Stomach smooth muscle (tissue), 2 donors: ENCODE measurements at regions not wholly inside any gene's neighbourhood (a gene's known extent, or its start where the extent isn't known, plus 50 kb on each side); places are given as distances from the start of the nearest gene placed in this dataset.

Experiments
- H3K27ac ChIP-seq: one replicate; pipeline ENCODE4 v1.7.0; 2013; ENCODE audit warnings: mild to moderate bottlenecking, low read length, inconsistent platforms
- H3K27me3 ChIP-seq, 2 donors: one replicate each; pipeline ENCODE4 v1.7.0; 2013; ENCODE audit warnings: low read length in 2 of 2; ENCODE audit not compliant: insufficient read depth in 2 of 2, control insufficient read depth in 1 of 2
- H3K36me3 ChIP-seq, 2 donors: one replicate each; pipeline ENCODE4 v1.7.0; 2013; ENCODE audit warnings: low read length in 2 of 2; ENCODE audit not compliant: control insufficient read depth in 2 of 2, insufficient read depth in 2 of 2
- H3K4me1 ChIP-seq: one replicate; pipeline ENCODE4 v1.7.0; 2013; ENCODE audit warnings: low read length; ENCODE audit not compliant: control insufficient read depth, insufficient read depth
- H3K4me3 ChIP-seq, 2 donors: one replicate each; pipeline ENCODE4 v1.7.0; 2013; ENCODE audit warnings: low read length in 2 of 2
- H3K9ac ChIP-seq, 2 donors: one replicate each; pipeline ENCODE4 v1.7.0; 2013; ENCODE audit warnings: low read length in 2 of 2, mild to moderate bottlenecking in 1 of 2
- H3K9me3 ChIP-seq, 2 donors: one replicate each; pipeline ENCODE4 v1.7.0; 2013; ENCODE audit warnings: low read length in 2 of 2; ENCODE audit not compliant: control insufficient read depth in 2 of 2
- donor health status: healthy.
- donor health status: Pancreatic carcinoma.

GRCh38 chr11:15765530-15765929, 590.8 kb downstream of the SOX6 start:
- Histone ChIP-seq H3K9me3 (no peaks in the 10 kb centered on the region), H3K27me3 (peaks cover 0 to 3% of the 10 kb centered on the region in 2 donors), H3K36me3 (no peaks in the 10 kb centered on the region), H3K4me3 (no peak overlapping the region), H3K4me1 (no peaks in the 10 kb centered on the region), H3K27ac (no peak overlapping the region), H3K9ac (no peak overlapping the region)

- no peak overlapping the region for H3K4me3 ChIP-seq
- no peaks in the 10 kb centered on the region for H3K4me1 ChIP-seq
- no peak overlapping the region for H3K9ac ChIP-seq
Measured at GRCh38 chr11:15768321-15768720, 588.0 kb downstream of the SOX6 start.

GRCh38 chr11:15769203-15769602, 587.1 kb downstream of the SOX6 start:
- Histone ChIP-seq H3K9ac (no peak overlapping the region), H3K4me3 (no peak overlapping the region), H3K9me3 (no peaks in the 10 kb centered on the region), H3K27me3 (no peaks in the 10 kb centered on the region), H3K4me1 (no peaks in the 10 kb centered on the region), H3K27ac (no peak overlapping the region), H3K36me3 (no peaks in the 10 kb centered on the region)

More at GRCh38 chr11:15768321-15768720, 588.0 kb downstream of the SOX6 start:
- H3K36me3 ChIP-seq: no peaks in the 10 kb centered on the region
- no peaks in the 10 kb centered on the region for H3K27me3 ChIP-seq
- H3K9me3 ChIP-seq: no peaks in the 10 kb centered on the region
- H3K27ac ChIP-seq: no peak overlapping the region

GRCh38 chr11:15770798-15771414, 585.4 kb downstream of the SOX6 start:
- no peak overlapping the region for H3K4me3 ChIP-seq
- H3K4me1 ChIP-seq: peaks cover 10% of the 10 kb centered on the region
- no peaks in the 10 kb centered on the region for H3K9me3 ChIP-seq
- no peak overlapping the region for H3K27ac ChIP-seq
- no peaks in the 10 kb centered on the region for H3K36me3 ChIP-seq
- H3K9ac ChIP-seq: no peak overlapping the region
- H3K27me3 ChIP-seq: no peaks in the 10 kb centered on the region

GRCh38 chr11:15772547-15772946, 583.8 kb downstream of the SOX6 start:
- H3K9me3 ChIP-seq: no peaks in the 10 kb centered on the region
- no peak overlapping the region for H3K4me3 ChIP-seq
- no peak overlapping the region for H3K9ac ChIP-seq
- no peaks in the 10 kb centered on the region for H3K36me3 ChIP-seq
- H3K27me3 ChIP-seq: no peaks in the 10 kb centered on the region
- H3K27ac ChIP-seq: no peak overlapping the region
- H3K4me1 ChIP-seq: peaks cover 10% of the 10 kb centered on the region

GRCh38 chr11:15772981-15773380, 583.4 kb downstream of the SOX6 start:
- Histone ChIP-seq H3K9me3 (no peaks in the 10 kb centered on the region), H3K27me3 (no peaks in the 10 kb centered on the region), H3K4me1 (peaks cover 10% of the 10 kb centered on the region), H3K27ac (no peak overlapping the region), H3K36me3 (no peaks in the 10 kb centered on the region), H3K4me3 (no peak overlapping the region), H3K9ac (no peak overlapping the region)

GRCh38 chr11:15773476-15774387, 582.6 kb downstream of the SOX6 start:
- H3K4me3 ChIP-seq: peak overlapping the region in 1 of 2 donors; percentile 8
- no peaks in the 10 kb centered on the region for H3K27me3 ChIP-seq
- no peak overlapping the region for H3K27ac ChIP-seq
- H3K9me3 ChIP-seq: no peaks in the 10 kb centered on the region
- H3K4me1 ChIP-seq: peaks cover 10% of the 10 kb centered on the region
- H3K9ac ChIP-seq: peak overlapping the region in 1 of 2 donors; percentile 29
- H3K36me3 ChIP-seq: no peaks in the 10 kb centered on the region

GRCh38 chr11:15774388-15774939, 581.9 kb downstream of the SOX6 start:
- H3K27ac ChIP-seq: no peak overlapping the region
- no peak overlapping the region for H3K9ac ChIP-seq
- H3K9me3 ChIP-seq: no peaks in the 10 kb centered on the region
- no peak overlapping the region for H3K4me3 ChIP-seq
- peaks cover 10% of the 10 kb centered on the region for H3K4me1 ChIP-seq
- H3K36me3 ChIP-seq: no peaks in the 10 kb centered on the region
- no peaks in the 10 kb centered on the region for H3K27me3 ChIP-seq

- H3K27ac ChIP-seq: no peak overlapping the region
- peaks cover 10% of the 10 kb centered on the region for H3K4me1 ChIP-seq
Measured at GRCh38 chr11:15775015-15775541, 581.3 kb downstream of the SOX6 start.

GRCh38 chr11:15775797-15776196, 580.5 kb downstream of the SOX6 start:
- no peak overlapping the region for H3K27ac ChIP-seq
- H3K9ac ChIP-seq: no peak overlapping the region
- no peaks in the 10 kb centered on the region for H3K36me3 ChIP-seq
- no peaks in the 10 kb centered on the region for H3K27me3 ChIP-seq
- H3K9me3 ChIP-seq: no peaks in the 10 kb centered on the region
- H3K4me3 ChIP-seq: no peak overlapping the region
- H3K4me1 ChIP-seq: peaks cover 10% of the 10 kb centered on the region

More at GRCh38 chr11:15775015-15775541, 581.3 kb downstream of the SOX6 start:
- Histone ChIP-seq H3K9ac (no peak overlapping the region), H3K36me3 (no peaks in the 10 kb centered on the region), H3K4me3 (peak overlapping the region in 1 of 2 donors; percentile 22), H3K9me3 (no peaks in the 10 kb centered on the region), H3K27me3 (no peaks in the 10 kb centered on the region)
